ENCODE measurements at regions not wholly inside any gene's neighbourhood (a gene's known extent, or its start where the extent isn't known, plus 50 kb on each side); places are given as distances from the start of the nearest gene placed in this dataset.

- DNase-seq = no peak
- Histone ChIP-seq H3K4me1 (no peaks in the 10 kb centered on the region), H3K9me3 (no peaks in the 10 kb centered on the region), H3K27me3 (no peaks in the 10 kb centered on the region), H3K4me3 (no peak overlapping the region), H3K27ac (no peak overlapping the region), H3K36me3 (no peaks in the 10 kb centered on the region)
- TF ChIP-seq CTCF (IDR thresholded peaks at IDR 0.05) = no peak
- TF ChIP-seq POLR2A (IDR thresholded peaks at IDR 0.05) = no peak
Observed at GRCh38 chr5:91283899-91284298, 99.2 kb downstream of the ARRDC3 start.

- Histone ChIP-seq H3K27ac (no peak overlapping the region), H3K9me3 (no peaks in the 10 kb centered on the region), H3K4me3 (no peak overlapping the region), H3K36me3 (no peaks in the 10 kb centered on the region), H3K4me1 (no peaks in the 10 kb centered on the region), H3K27me3 (no peaks in the 10 kb centered on the region)
- no peak for DNase-seq
- TF ChIP-seq CTCF (IDR thresholded peaks at IDR 0.05) (no peak), POLR2A (IDR thresholded peaks at IDR 0.05) (no peak)
Observed at GRCh38 chr5:91283326-91283725, 99.8 kb downstream of the ARRDC3 start.

GRCh38 chr5:91282210-91282609 is 100.9 kb downstream of the ARRDC3 start:
- Histone ChIP-seq H3K27ac (no peak overlapping the region), H3K4me3 (no peak overlapping the region), H3K4me1 (no peaks in the 10 kb centered on the region), H3K9me3 (no peaks in the 10 kb centered on the region), H3K27me3 (no peaks in the 10 kb centered on the region), H3K36me3 (no peaks in the 10 kb centered on the region)
- no peak for TF ChIP-seq CTCF (IDR thresholded peaks at IDR 0.05)
- TF ChIP-seq POLR2A (IDR thresholded peaks at IDR 0.05) = no peak
- DNase-seq = no peak

GRCh38 chr5:91281401-91281800 is 101.7 kb downstream of the ARRDC3 start:
- Histone ChIP-seq H3K4me3 (no peak overlapping the region), H3K27ac (peak overlapping the region in 2 of 4 donors; percentile 81 to 87), H3K4me1 (no peaks in the 10 kb centered on the region), H3K27me3 (no peaks in the 10 kb centered on the region), H3K36me3 (no peaks in the 10 kb centered on the region), H3K9me3 (no peaks in the 10 kb centered on the region)
- DNase-seq = no peak
- TF ChIP-seq POLR2A (IDR thresholded peaks at IDR 0.05) (no peak), CTCF (IDR thresholded peaks at IDR 0.05) (no peak)

GRCh38 chr5:91280362-91281269 is 102.5 kb downstream of the ARRDC3 start:
- Histone ChIP-seq H3K4me3 (peak overlapping the region; percentile 45 to 56 (median 54)), H3K4me1 (no peaks in the 10 kb centered on the region)
- peak in 1 of 2 donors; percentile 45 for TF ChIP-seq POLR2A (IDR thresholded peaks at IDR 0.05)
- TF ChIP-seq CTCF (IDR thresholded peaks at IDR 0.05) = no peak

More at GRCh38 chr5:91280362-91281269, 102.5 kb downstream of the ARRDC3 start:
- Histone ChIP-seq H3K27me3 (no peaks in the 10 kb centered on the region), H3K27ac (peak overlapping the region; percentile 64 to 87 (median 74)), H3K9me3 (no peaks in the 10 kb centered on the region), H3K36me3 (no peaks in the 10 kb centered on the region)
- DNase-seq = peak; percentile 71 to 94 (median 94)
